HG02870 (cell line): ENCODE measurements at regions not wholly inside any gene's neighbourhood (a gene's known extent, or its start where the extent isn't known, plus 50 kb on each side); places are given as distances from the start of the nearest gene placed in this dataset.

ENCODE experiments used
- ATAC-seq: cut with Tn5 transposase; IDR thresholded peaks from one replicate; pipeline ENCODE4 v1.9.1; 2021; ENCODE audit warnings: mild to moderate bottlenecking, moderate library complexity; ENCODE audit not compliant: unreplicated experiment

DNA sequence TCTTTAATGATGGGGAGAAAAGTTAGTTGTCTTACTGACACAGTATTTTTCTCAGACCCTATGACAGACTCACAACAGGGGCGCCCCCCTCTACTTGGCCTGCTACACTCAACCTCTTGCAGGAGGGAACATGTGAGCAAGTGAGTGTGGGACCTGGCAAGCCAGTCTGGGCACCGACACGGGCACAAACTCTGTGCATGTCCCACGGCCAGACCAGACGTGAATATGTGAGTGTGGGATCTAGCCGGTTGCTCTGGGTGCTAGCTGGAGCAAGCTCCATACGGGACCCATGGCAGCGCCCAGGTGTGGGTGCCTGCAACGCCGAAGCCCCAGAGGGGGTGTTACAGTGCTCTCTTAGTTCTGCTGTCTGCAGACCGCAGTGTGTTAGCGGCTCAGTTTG is 1437.3 kb upstream of the MIR17HG start:
- ATAC-seq, result no peak

GRCh38 chr13:89916551-89916950 is 1430.9 kb upstream of the MIR17HG start:
- ATAC-seq, result no peak

DNA sequence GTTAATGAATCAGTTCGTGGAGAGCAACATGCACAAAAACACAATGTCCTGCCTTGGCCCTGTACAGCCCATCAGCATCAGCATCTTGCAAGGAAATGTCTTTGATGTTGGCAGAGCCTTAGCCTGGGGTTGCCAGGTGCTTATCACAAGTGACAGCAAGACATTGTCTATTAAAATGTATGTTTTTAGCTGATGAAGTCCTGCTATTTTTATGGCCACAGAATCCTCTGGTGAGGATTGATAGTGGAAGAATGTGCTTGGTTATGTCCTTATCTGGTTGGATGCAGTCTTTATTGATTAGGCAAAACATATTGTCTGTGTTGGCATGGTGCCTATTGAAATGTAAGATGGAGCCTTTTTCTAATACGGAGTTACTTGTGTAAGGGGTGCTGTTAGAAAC is 1427.0 kb upstream of the MIR17HG start:
- no peak for ATAC-seq

GRCh38 chr13:89923052-89923451 is 1424.4 kb upstream of the MIR17HG start:
- ATAC-seq, result no peak

DNA sequence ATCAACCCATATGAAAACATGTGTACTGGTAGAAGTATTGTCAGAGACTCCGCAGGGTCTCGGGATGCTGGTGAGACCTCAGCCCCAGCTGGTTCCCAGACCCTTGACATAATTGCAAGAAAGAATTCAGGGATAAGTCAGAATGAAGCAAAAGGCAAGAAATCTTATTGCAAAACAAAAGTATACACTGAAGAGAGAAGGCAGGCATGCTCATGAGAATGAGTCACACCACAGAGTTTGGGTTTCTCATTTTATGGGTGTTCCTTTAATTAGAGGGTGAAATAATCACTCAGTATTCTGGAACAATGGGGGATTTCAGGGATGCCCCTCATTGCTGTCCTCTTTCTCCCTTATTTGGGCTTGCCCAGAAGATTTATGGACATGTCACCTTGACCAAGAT is 1423.8 kb upstream of the MIR17HG start:
- ATAC-seq, result no peak

GRCh38 chr13:89925107-89925506 is 1422.4 kb upstream of the MIR17HG start:
- no peak for ATAC-seq

DNA sequence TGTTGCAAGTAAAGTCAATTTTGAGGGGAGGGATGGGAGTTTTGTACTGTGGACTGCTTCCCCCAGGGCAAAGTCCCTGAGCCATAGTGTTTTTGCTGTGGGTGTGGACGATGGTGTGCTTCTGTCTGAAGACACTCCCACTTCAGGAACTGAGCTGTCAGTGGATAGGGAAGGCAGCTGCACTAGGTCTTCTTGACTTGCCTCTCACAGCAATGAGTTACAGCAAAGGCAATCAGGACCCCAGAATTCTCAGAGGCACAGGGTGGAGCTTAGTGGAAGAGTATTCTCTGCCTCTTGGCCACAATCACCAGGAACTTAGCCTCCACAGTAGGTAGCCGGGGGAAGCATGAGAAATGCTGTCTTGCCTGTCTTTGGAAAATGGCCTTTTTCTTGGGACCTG is 1416.6 kb upstream of the MIR17HG start:
- ATAC-seq, result no peak

GRCh38 chr13:89932902-89933301 is 1414.6 kb upstream of the MIR17HG start:
- no peak for ATAC-seq

DNA sequence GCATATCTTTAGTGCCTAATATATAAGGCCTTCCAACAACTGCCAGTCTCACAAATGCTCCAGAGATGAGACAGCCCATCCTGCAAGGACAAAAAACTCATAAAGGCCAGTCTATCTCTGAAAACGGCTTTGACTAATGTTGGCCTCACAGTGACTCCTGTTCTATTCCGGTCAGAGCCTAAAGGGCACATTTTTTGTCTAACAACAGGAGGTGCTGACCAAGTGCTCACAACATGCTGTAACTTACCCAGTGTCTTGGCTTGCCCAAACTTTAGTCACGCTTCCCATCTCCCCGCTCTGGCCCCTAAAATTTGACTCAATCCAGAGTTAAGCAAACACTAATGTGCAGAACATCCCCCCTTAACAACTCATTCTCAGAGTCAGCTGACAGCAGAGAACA is 1411.2 kb upstream of the MIR17HG start:
- ATAC-seq, result no peak

DNA sequence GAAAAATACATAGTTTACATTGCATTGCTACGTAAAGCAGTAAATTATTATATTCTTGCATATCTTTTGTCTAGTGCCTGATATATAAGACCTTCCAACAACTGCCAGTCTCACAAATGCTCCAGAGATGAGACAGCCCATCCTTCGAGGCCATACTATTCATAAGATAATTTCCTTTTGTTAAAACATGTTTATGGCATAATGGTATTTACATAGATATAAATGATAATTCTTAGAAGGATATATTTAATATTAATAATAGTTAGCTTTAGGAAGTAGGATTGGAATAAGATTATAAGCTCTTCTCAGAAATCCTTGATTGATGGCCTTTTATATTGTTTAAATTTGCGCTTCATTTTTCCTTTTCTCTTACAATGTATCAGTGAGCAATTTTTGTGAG is 1410.1 kb upstream of the MIR17HG start:
- no peak for ATAC-seq

DNA sequence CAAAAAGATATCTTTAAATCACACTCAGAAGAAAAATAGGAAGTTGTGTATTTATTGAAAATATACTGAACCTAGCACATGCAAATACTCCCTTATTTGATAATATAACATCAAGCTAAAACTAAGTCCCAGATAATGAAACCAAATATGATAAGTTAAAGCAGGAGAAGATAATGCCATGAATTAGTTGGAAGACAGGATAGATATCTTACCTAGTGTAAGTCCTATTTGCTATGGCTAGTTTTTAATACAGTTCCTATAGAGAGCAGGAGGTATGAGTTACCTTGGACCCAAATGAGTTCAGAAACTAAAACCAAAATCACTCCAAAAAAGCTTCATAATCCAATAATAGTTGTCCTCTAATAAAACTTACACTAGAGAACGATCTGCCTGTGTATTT is 1407.1 kb upstream of the MIR17HG start:
- no peak for ATAC-seq

DNA sequence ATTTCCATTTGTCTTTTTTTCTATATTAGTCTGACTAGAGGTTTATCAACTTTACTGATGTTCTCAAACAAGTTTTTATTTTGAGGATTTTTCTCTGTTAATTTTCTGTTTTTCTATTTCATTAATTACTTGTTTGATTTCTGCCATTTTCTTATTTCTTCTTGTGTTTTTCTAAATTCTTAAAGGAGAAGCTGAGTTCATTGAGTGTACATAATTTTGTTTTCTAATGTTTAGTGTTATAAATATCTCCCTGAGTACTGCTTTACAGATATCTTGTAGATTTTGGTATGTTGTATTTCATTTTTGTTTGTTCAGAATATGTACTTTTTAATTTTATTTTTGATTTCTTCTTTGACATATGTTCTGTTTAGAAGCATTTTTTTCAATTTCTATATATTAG is 1404.3 kb upstream of the MIR17HG start:
- no peak for ATAC-seq

- ATAC-seq, result no peak
Observed at GRCh38 chr13:89950225-89950624, 1397.3 kb upstream of the MIR17HG start.

DNA sequence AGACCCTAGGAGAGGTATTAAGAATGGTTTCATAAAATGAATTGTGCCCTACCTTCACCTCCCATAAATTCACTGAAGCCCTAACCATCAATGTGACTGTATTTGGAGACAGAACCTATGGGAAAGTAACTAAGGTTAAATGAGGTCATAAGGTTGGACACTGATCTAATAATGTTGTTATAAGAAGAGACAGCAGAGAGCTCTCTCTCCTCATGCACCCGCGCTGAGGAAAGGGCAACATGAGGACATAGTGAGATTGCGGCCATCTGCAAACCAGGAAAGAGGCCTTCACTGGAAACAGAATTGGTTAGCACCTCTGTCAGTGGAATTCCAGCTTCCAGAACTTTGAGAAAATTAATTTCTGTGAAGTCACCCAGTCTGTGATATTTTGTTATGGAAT is 1396.1 kb upstream of the MIR17HG start:
- no peak for ATAC-seq

DNA sequence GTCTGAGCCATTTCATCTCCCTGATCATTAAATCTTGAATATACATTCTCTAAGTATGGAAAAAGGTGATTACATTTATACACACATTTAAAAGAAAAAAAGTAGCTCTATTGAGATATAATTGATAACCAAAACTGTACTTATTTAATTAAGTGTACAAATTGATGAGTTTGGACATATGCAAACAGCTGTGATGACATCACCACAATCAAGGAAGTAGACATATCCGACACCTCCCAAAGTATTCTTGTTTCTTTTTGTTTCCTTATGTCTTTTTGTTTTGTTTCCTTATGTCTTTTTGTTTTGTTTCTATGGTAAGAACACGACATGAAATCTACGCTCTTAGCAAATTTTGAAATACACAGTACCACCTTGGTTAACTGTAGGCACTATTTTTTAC is 1393.9 kb upstream of the MIR17HG start:
- no peak for ATAC-seq

DNA sequence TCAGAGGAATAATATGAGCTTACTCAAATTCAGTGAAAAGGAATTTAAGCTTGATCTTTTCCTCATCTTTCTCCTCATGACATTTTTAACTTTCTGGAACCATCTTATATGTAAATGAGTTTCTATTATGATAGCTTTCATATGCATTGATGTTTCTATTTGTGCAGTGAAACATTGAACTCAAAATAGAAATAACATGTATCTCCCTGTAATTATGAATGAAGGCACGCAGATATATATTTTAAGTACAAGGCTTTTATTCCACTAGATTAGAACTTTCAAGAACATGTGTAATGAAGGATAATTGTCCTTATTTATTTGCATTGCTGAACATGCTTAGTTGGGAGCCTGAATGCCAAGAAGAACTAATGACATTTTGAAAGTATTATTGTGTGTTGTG is 1391.7 kb upstream of the MIR17HG start:
- ATAC-seq, result no peak

DNA sequence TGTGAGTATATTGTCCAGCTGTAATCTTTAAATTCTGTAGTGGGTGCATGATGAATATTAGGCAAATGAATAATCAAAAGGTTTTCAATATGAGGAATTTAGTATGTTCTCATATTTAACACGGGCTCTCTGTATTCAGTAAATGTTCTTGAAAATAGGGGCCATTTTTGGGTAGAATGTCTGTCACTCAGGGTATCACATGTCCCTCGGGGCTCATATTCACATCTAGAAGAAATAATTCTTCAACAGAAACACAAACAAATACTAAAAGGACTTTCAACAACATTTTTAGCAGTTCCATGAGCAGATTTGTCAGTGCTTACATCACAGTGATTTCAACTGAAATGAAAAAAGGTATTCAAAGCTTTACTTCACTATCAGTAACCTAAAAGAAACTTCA is 1388.4 kb upstream of the MIR17HG start:
- ATAC-seq, result no peak

- ATAC-seq, result no peak
Observed at GRCh38 chr13:89965252-89965651, 1382.2 kb upstream of the MIR17HG start.

- ATAC-seq, result no peak
Observed at GRCh38 chr13:89966524-89966923, 1381.0 kb upstream of the MIR17HG start.

DNA sequence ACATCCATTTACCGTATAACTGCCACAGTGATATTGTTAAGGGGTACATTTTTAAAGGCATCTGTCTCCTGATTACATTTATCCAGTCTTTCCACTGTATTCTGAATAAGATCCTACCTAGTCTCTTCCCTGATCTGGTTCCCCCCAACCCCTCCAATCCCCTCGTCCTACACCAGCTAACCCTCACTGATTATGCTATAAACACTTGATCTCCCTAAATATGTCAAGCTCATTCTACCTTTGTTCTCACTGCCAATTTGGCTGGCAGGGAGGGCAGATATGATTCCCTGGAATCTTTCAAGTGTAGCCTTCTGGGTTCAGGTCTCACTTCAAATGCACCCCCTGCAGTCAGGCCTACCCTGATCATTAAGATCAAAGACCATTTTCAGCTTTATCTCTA is 1379.8 kb upstream of the MIR17HG start:
- no peak for ATAC-seq

DNA sequence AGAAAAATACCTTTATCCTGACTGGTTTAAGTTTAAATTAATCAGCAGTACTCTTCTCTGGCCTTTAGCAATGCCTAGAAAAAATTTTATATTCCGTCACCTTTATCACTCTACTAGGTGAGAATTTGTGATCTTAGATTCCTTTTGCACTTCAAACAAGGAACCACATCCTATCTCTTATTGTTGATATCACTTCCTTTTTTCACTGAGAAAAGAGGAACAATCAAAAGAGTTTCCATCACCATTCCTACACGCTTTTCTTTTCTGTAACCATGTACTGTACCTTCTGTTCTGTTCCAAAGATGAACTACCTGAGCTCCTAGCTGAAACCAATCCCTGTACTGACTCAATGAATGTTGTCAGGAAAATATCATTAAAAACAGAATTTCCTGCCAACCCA is 1379.0 kb upstream of the MIR17HG start:
- no peak for ATAC-seq

DNA sequence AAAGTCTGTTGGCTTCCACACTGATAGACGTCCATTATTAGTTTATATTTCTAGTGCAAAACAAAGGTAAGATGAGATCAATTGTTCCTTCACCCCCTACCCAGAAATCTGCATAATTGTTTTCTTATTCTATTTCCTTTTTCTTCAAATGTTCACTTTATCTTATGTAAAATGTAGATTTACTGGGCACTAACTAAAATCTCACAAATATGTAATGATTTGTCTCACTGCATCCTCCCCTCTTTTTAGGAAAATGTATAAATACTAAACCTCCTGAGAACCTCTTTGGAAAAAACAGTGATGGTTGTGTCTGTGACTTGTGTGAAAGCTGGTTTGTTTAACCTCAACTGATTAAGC is 1377.2 kb upstream of the MIR17HG start:
- no peak for ATAC-seq

DNA sequence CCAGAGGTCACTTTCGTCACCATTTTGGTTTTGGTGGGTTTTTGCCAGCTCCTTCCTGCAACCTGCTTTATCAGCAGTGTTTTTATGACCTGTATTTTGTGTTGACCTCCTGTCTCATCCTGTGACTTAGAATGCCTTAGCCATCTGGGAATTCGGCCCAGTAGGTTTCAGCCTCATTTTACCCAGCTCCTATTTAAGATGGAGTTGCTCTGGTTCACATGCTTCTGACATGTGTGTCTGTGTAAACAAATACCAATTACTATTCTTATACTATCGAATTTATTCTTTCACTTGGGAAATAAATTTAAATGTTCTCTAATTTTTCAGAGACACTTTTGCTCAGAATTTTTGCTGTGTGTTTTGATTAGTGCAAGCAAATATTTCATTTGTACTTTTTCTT is 1370.3 kb upstream of the MIR17HG start:
- no peak for ATAC-seq

DNA sequence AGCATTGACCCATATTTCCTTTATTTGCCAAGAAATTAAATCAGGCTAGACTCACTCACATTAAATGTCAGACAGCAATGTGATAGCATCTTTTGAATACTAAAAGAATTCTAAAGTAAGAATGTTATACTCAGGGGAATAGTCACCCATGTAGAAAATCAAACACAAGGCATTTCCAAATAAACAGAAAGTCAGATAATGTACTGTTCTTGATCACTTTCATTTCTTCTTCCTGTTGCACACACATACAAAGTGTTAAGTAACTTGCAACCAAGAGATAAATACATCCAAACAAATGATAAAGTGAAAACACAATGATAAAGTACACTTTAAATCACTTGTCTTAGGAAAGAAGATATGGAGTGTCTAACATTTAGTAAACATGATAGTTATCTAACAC is 1366.6 kb upstream of the MIR17HG start:
- ATAC-seq, result no peak
